HG02623 (cell line): ENCODE measurements at regions not wholly inside any gene's neighbourhood (a gene's known extent, or its start where the extent isn't known, plus 50 kb on each side); places are given as distances from the start of the nearest gene placed in this dataset.
"Not testable (repeated sequence)": the region's sequence is repeated elsewhere in the genome, so short reads cannot be mapped to it uniquely, and the experiment has no call there.

Source experiments
- ATAC-seq: cut with Tn5 transposase; IDR thresholded peaks from one replicate; pipeline ENCODE4 v1.9.1; 2021; ENCODE audit warnings: moderate library complexity; ENCODE audit not compliant: unreplicated experiment

DNA sequence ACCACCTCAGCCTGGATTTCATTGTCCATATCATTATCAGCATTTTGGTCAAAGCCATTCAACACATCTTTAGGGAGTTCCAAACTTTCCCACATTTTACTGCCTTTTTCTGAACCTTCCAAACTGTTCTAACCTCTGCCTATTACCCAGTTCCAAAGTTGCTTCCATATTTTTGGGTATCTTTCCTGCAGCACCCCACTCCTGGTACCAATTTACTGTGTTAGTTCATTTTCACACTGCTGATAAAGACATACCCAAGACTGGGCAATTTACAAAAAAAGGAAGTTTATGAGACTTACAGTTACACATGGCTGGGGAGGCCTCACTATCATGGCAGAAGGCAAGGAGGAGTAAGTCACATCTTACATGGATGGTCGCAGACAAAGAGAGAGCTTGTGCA lies 63.6 kb upstream of the CEP162 start:
- ATAC-seq = not testable (repeated sequence)

DNA sequence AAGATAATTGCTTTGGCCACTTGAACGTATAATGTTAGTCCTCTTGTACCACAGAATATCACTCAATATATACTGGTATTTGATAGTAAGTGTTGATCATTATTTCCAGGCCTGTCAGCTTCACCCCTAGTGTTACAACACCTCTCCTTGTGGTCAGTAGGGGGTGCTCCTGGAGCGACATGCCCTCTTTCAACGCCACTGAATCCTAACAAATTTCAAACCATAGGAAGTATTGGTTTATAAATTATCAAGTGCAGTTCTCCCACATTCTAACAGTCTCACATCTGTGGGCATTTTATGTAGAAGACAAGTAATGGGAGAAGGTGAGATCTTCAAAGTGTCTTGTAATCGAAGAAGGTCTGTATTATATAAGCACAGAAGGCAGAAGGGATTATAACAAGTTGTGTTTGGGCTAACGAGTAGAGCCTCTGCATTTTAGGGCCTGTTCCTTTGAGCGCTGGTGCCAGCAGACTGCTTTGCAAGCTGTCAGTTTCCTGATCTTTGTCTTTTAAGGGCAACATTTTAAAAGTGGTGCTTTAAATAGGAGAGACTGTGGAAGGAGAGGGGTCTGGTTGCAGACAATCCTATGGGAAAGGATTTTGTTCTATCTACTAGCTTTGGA lies 57.1 kb upstream of the CEP162 start:
- no peak for ATAC-seq

DNA sequence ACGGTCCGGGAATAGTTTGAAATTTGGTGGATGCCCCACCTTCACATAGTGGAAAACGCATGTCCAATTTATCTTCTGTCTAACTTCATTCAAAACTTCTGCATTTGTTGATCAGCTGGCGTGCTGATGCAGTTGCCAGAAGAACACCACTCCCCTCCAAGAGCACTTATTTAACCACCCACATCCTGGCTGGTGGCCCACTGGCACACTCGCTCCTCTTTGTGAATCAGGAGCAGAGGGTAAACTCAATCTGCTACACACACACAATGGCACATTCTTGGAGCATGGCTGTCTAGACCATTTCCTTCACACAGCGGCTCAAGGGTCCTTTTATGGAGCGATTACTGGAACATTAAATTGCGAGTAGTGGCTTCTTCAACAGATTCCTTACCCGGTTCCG lies 55.1 kb upstream of the CEP162 start:
- no peak for ATAC-seq

DNA sequence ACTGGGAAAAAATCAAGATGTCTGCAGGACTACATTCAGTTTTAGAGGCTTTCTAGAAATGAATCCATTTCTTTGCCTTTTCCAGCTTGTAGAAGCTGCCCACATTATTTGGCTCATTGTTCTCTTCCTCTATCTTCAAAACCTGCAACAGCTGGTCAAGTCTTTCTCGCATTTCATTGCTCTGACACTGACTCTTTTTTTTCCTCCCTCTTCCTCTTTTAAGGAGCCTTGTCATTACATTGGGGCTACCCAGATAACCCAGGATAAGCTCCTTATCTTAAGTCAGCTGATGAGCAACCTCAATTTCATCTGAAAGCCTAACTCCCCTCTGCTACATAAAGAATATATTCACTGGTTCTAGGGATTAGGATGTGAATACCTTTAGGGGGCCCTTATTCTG lies 53.2 kb upstream of the CEP162 start:
- no peak for ATAC-seq

DNA sequence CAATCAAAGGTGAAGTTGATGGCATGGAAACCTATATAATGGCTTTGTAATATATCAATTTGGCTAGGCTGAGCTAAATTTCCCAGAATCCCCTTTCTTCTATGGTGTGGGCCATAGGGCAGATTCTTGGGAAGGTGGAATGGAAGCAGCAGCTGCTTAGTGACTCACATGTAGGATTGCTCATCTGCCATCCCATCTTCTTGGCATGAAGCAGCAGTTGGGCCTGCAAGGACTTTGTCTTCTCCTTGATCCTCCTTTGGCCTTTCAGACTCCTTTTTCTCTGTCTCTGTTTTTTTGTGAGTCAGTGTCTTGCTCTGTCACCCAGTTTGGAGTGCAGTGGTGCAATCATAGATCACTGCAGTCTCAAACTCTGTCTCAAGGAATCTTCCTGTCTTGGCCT lies 52.6 kb upstream of the CEP162 start:
- ATAC-seq = no peak

DNA sequence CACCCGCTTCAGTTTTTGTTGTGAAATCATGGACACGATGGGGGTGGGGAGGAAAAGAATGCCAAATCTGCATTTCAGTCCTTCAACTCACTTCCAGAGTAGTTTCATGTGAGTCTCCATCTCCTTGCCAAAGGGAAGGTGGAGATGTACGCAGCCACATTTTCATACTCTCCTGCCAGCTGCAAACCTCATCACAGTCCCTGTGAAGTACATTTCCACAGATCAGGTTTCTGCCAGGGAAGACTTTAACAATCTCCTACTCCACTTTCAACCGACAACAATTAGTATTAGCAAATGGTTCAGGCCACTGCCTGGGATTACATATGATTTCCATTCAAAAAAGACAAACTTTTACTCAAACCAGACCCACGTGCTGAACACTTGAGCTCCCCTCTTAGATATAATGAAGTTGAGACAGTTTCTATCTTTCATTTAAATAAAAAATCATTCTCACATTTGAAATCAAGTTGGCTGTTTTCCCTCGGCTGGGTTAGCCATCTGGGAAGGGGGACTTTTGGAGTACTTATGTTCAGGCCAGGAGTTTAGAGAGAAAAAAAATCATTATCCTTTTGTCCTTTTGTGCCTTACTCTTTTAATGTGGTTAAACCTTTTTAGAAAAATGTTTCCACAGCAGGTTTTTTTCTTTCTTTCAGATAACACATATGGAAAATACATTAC lies 51.0 kb upstream of the CEP162 start:
- no peak for ATAC-seq
